Astrocyte (in vitro differentiated cells and primary cell): ENCODE measurements at regions not wholly inside any gene's neighbourhood (a gene's known extent, or its start where the extent isn't known, plus 50 kb on each side); places are given as distances from the start of the nearest gene placed in this dataset.

Experiments used
- CTCF ChIP-seq: IDR thresholded peaks from 2 replicates; pipeline ENCODE4 v1.5.1; 2011; ENCODE audit warnings: low read depth, mild to moderate bottlenecking, inconsistent platforms, low read length, moderate library complexity; ENCODE audit not compliant: insufficient read depth
- EZH2 ChIP-seq: IDR thresholded peaks from 2 replicates; pipeline ENCODE4 v1.6.1; 2012; ENCODE audit warnings: mild to moderate bottlenecking, low read length, inconsistent platforms; ENCODE audit not compliant: insufficient read depth

- TF ChIP-seq CTCF (no peak), EZH2 (no peak)
These were observed 136.9 kb upstream of the ALDH1B1 start for GRCh38 chr9:38255599-38255998.
